NCI-H1436 (cell line): ENCODE measurements at regions not wholly inside any gene's neighbourhood (a gene's known extent, or its start where the extent isn't known, plus 50 kb on each side); places are given as distances from the start of the nearest gene placed in this dataset.

ENCODE experiments used
- DNase-seq: peaks from one replicate; lab custom pipeline; 2025; lab: John Stamatoyannopoulos, UW

GRCh38 chr1:193494368-193494767 lies 308.0 kb upstream of the B3GALT2 start:
- DNase-seq, result no peak

- no peak for DNase-seq
These were observed 302.8 kb upstream of the B3GALT2 start for GRCh38 chr1:193489191-193489590.

- no peak for DNase-seq
These were observed 301.3 kb upstream of the B3GALT2 start for GRCh38 chr1:193487722-193488121.

- DNase-seq, result no peak
These were observed 300.3 kb upstream of the B3GALT2 start for GRCh38 chr1:193486671-193487229.

- DNase-seq, result no peak
These were observed 294.3 kb upstream of the B3GALT2 start for GRCh38 chr1:193480755-193481154.

- no peak for DNase-seq
These were observed 292.8 kb upstream of the B3GALT2 start for GRCh38 chr1:193479187-193479586.

GRCh38 chr1:193476748-193477147 lies 290.3 kb upstream of the B3GALT2 start:
- DNase-seq, result no peak

GRCh38 chr1:193473932-193474331 lies 287.5 kb upstream of the B3GALT2 start:
- no peak for DNase-seq

DNA sequence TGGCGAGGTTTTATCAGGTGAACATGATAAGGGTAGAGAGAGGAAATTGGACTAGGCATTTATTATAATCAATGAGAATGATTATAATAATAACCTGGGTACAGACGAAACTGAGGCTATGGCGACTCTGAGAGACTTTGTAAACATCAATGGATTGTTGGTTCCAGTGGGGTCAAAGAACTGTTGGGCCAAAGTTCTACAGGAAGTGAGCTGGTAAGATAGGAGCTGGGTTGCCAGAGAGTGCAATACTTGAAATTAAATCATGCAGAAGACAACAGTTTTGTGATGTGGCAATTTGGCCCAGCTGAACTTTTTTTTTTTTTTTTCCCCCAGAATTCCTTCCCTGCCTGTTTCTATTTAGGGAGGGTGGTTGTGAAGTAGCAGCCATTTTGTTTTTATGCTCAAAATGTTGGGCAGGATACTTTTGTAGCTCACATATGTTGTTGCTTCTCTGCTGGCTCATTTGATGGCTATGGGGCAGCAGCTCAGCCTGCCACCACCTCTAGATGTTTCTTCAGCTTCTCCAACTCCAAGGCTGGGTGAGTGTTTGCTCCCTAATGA lies 286.5 kb upstream of the B3GALT2 start:
- DNase-seq, result no peak

DNA sequence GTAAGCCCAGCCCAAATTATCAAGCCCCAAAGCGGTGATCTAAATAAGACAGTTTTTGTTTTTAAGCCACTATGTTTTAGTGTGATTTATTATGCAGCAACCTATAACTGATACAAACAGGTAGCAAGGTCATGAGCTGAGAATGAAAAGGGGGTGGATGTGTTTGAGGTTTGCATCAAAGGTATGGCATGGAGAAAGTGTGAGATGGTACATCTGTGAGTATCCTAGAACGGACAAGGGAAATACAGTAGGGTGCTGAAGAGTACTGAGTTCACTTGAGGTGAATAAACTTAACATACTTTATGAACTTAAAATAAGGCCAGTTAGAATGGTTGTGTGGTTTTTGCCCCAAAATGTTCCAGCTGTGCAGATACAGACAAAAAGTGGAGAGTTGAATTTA lies 286.0 kb upstream of the B3GALT2 start:
- DNase-seq, result no peak

GRCh38 chr1:193471981-193472380 lies 285.6 kb upstream of the B3GALT2 start:
- DNase-seq, result no peak

- no peak for DNase-seq
These were observed 277.0 kb upstream of the B3GALT2 start for GRCh38 chr1:193463326-193463932.

- no peak for DNase-seq
These were observed 276.4 kb upstream of the B3GALT2 start for GRCh38 chr1:193462629-193463320.

DNA sequence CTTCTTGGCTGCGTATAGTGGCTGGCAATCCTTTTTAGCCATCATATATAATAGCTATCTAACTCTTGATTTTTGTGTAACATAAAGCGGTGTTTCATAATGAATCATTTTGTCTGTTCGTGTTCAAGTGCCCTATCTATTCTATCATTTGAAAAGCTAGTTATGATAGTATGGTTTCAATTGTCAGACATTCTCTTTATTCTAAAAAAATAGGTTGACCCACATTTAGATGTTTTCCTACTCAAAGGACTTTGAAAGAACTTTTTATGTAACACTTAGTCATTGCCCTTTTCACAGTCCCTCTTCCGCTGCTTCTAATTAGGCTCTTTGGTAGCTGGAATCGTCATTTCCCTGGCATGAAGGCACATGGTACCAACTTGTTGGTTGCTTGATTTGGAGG lies 272.2 kb upstream of the B3GALT2 start:
- DNase-seq, result no peak

DNA sequence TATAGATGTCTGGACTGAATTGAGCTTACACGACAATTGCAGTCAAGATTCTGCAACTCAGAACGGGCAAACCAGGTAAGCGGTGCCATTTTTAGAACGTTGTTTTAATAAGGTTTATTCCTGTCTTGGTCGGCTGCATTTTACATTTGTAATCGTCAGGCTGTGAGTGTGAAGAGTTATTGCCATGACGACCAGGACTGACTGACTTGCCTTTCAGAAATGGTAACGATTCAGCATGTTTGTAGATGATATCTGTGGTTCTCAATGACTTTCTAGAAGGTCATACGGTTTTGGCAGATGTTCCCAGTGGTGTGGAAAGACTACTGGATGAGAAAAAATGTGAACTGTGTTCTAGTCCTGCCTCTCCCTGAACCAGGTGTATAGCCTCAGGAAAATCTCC lies 271.3 kb upstream of the B3GALT2 start:
- DNase-seq, result no peak

DNA sequence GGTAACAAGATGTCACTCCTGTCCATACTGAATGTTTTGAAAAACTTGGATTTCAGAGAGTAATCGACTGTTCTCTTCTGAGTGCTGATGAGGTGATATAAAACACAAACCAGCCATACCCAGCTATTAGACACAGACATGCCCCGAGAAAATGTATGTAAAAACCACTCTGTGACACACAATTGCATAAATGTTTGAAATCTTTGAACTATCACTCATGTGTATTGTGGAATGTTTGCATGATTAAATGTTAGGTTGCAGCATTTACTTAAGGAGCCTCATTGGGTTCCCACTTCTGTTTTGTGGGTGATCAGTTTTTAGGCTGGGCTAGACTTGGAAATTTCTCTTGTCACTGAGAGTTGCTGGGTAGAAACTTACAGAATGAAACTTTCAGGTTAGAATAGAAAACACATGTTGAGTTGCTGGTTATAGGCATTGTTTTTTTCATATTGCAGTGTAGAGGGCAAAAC lies 270.4 kb upstream of the B3GALT2 start:
- no peak for DNase-seq

DNA sequence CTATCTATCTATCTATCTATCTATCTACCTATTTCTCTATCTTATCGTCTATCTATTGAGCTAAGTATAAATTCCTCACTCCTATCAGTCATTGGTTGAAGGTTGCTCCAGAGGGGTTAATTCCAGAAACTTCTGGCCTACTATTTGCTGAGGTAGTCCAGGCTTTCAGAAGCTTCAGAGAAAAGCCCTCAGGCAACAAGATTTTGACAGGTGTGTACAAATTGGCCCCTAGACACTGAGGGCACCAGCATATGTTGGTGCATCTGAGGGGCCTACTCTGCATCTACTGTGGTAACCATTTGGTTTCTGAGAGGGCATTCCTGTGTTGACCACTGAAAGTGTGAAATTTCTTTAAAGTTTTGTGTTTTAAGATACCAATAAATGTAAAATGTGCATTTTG lies 265.2 kb upstream of the B3GALT2 start:
- DNase-seq, result no peak

DNA sequence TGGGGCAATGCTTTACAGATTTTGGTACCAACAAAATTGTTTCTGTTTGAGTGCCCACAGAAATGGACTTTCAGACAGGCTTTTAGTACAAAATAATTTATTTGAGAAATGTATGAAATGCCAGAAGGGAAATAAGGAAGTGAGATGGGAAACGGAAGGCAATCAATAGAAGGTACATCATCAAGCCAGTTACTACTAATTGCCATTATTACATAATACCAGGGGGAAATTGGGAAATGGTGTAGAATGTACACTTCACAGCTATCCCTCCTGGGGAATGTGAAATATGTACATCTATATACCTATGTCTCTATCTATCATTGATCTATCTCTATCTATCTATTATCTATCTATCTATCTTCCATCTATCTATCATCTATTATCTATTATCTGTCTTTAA lies 264.6 kb upstream of the B3GALT2 start:
- DNase-seq, result no peak

DNA sequence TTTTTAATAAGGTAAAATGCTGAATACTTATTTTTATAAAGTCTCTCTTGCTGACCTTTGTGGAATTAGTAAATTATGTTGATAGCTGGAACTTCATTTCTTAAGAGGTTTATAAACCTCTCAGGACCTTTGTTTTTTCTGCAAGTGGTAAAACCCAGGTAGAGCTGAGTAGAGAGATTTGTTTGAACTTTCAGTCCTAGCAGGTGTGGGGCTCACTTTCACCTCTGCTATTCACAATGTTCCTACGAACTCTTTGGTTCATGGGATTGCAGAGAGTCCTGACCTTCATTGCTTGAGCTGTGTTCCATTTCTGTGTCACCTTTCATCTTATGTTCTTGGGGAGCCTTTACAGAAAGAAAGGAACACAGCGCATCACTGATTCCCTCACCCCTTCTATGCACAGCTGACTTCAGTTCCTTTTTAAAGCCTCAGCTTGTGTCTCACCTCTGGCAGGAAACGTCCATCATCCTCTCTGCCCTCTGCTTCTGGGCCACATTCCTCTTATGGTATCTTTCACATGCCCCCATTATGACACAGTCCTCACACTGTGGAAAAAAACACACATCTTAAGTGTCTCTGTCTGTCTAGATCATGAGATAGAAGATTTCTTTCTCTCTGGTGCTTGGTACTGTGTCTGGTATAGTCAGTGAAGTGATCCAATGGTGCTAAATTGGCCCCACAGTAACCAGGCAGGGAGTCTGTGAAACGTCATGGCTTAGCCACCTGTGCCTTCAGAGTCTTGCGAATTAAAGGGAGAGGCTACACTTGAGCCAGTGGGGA lies 262.5 kb upstream of the B3GALT2 start:
- DNase-seq, result no peak

DNA sequence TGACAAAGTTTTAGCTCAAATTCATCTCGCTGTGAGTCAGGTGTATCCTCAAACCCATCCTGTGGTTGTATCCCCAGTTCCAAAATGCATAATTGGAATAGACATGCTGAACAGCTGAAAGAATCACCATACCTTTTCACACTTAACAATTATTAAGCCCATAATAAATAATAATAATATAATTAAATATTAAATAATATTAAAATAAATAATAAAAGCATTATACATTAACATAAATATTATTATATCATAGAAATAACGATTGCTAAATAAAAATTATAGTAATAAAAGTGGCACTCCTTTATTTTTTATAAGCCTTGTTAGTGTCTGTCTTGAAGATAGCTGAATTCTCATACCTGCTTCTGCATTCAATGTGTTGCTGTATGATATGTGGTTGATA lies 257.5 kb upstream of the B3GALT2 start:
- DNase-seq, result no peak

DNA sequence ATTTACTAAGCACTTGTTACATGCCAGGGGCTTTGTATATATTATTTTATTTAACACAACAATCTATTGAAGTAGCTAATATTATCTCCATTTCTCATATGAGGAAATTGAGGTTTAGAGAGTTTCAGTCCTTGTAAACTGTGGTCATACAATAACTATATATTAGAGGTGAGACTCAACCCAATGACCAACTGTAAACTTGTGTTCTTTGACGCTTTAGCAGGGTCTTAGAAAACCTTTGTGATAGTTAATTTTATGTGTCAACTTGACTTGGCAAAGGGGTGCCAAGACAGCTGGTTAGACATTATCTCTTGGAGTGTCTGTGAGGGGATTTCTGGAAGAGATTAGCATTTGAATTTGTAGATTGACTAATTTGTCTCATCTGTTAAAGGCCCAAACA lies 252.4 kb upstream of the B3GALT2 start:
- DNase-seq, result no peak

DNA sequence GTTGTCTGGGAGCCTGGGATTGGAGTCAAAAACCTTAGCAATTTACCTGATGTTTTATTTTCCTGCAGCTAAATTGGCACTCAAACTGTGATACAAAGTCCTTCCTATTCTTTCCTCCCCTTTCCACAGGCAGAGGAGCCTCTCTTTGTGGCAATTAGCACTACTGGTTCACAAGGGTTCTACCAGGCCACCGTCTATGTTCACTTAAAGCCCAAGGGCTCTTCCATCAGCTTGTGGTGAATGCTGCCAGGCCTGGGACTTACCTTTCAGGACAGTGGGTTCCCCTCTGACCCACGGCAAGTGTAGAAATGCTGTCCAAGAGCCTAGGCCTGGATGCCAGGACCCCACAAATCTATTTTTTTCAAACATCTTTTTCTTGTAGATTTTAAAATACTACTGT lies 251.9 kb upstream of the B3GALT2 start:
- no peak for DNase-seq

- DNase-seq, result no peak
These were observed 251.4 kb upstream of the B3GALT2 start for GRCh38 chr1:193437785-193438184.
